ENCODE measurements at regions not wholly inside any gene's neighbourhood (a gene's known extent, or its start where the extent isn't known, plus 50 kb on each side); places are given as distances from the start of the nearest gene placed in this dataset.

DNA sequence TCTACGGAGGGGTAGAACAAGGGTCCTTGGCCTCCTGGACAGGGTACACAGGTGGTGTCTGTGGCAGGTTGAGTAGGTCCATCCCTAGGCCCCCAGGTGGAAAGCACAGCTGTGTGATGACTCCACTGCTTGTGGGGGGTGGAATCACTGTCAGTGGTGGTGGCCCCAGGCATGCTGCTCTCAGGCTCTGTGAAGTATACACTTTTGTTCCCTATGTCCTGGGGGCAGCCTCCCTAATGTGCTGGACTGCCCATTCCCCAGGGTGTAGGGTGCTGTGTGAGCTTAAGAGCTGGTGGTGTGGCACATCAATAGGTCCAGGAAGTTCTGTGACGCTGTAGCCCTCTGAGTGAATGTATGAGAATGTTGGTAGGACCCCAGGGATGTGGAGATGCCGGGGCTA lies 197.2 kb upstream of the SLC10A2 start:
- no peak overlapping the region for H3K4me3 ChIP-seq (replicated peaks in 1 of 2; ENCODE audit: low read depth in 1 of 2, low read length in 2 of 2)
- ChIA-PET RAD21 (ENCODE audit: low non-redundant PET in 1 of 2, low total read pairs in 2 of 2, uncharacterized antibody in 2 of 2, unreplicated experiment in 2 of 2) (no interaction called here), POLR2A (no interaction called here), CTCF (no interaction called here)
- H2AFZ ChIP-seq (ENCODE audit: low read depth, low read length, poor library complexity, severe bottlenecking): no peak overlapping the region
- H3K9me3 ChIP-seq (ENCODE audit: control insufficient read depth in 1 of 2, insufficient read depth in 1 of 2, low read depth in 1 of 2, low read length in 2 of 2): no peaks in the 10 kb centered on the region; a peak in 1 of 4 replicates
- no peaks in the 10 kb centered on the region for H3K9me2 ChIP-seq (ENCODE audit: insufficient read depth)
- no peaks in the 10 kb centered on the region for H3K27me3 ChIP-seq (ENCODE audit: insufficient read depth, low read length)
- no peak overlapping the region for H3K27ac ChIP-seq (ENCODE audit: low read depth, low read length)
- no peak overlapping the region for H3K4me2 ChIP-seq (ENCODE audit: low read length)
- intact Hi-C loops (cut with micrococcal nuclease): no loop called here
- no peak for TF ChIP-seq CEBPB (IDR thresholded peaks at IDR 0.05; ENCODE audit: low read depth)
- no peak for TF ChIP-seq CBX3 (IDR thresholded peaks at IDR 0.05; ENCODE audit: low read depth)
- TF ChIP-seq SIN3A (IDR thresholded peaks at IDR 0.05; ENCODE audit: low read depth): no peak
- no peak for TF ChIP-seq POLR2A (IDR thresholded peaks at IDR 0.05; ENCODE audit: borderline replicate concordance, extremely low read depth, insufficient read depth, insufficient read length)
- TF ChIP-seq POLR2AphosphoS5 (IDR thresholded peaks at IDR 0.05; ENCODE audit: low read depth, low read length): no peak
- TF ChIP-seq YY1 (IDR thresholded peaks at IDR 0.05; ENCODE audit: extremely low read depth, insufficient replicate concordance, low read depth, low read length): no peak
- no peak for TF ChIP-seq TCF7L2 (IDR thresholded peaks at IDR 0.05; ENCODE audit: borderline replicate concordance, extremely low read depth, insufficient read depth, insufficient read length)
- TF ChIP-seq EGR1 (IDR thresholded peaks at IDR 0.05; ENCODE audit: low read depth): no peak
- TF ChIP-seq SRF (IDR thresholded peaks at IDR 0.05; ENCODE audit: low read depth): no peak
- no peak for TF ChIP-seq SP1 (IDR thresholded peaks at IDR 0.05; ENCODE audit: low read depth)
- TF ChIP-seq RAD21 (IDR thresholded peaks at IDR 0.05; ENCODE audit: low read depth): no peak
- TF ChIP-seq EZH2 (IDR thresholded peaks at IDR 0.05): no peak
- no peak for TF ChIP-seq FOSL1 (IDR thresholded peaks at IDR 0.05; ENCODE audit: low read depth)
- TF ChIP-seq, protein P1, sequence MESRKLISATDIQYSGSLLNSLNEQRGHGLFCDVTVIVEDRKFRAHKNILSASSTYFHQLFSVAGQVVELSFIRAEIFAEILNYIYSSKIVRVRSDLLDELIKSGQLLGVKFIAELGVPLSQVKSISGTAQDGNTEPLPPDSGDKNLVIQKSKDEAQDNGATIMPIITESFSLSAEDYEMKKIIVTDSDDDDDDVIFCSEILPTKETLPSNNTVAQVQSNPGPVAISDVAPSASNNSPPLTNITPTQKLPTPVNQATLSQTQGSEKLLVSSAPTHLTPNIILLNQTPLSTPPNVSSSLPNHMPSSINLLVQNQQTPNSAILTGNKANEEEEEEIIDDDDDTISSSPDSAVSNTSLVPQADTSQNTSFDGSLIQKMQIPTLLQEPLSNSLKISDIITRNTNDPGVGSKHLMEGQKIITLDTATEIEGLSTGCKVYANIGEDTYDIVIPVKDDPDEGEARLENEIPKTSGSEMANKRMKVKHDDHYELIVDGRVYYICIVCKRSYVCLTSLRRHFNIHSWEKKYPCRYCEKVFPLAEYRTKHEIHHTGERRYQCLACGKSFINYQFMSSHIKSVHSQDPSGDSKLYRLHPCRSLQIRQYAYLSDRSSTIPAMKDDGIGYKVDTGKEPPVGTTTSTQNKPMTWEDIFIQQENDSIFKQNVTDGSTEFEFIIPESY (IDR thresholded peaks at IDR 0.05; ENCODE audit: extremely low read depth, insufficient replicate concordance, low read length): no peak
- no peak for TF ChIP-seq ELF1 (IDR thresholded peaks at IDR 0.05; ENCODE audit: borderline replicate concordance, low read depth)
- no peak for TF ChIP-seq EZH2phosphoT487 (IDR thresholded peaks at IDR 0.05; ENCODE audit: borderline replicate concordance)
- no peak for TF ChIP-seq CTCF (IDR thresholded peaks at IDR 0.05 in 2 of 3, conservative IDR thresholded peaks at IDR 0.05 in 1 of 3; ENCODE audit: borderline replicate concordance in 1 of 3, insufficient read depth in 1 of 3, low read depth in 2 of 3, low read length in 2 of 3)
- TF ChIP-seq ZFX (IDR thresholded peaks at IDR 0.05): no peak
- no peak for TF ChIP-seq ZNF274 (IDR thresholded peaks at IDR 0.05; ENCODE audit: low read depth, low read length)
- no TSS peak for BruUV-seq (replicated peaks)
- ATAC-seq (no peak), DNase-seq (ENCODE audit: low read depth, low spot score) (no peak)
- H3K9ac ChIP-seq (ENCODE audit: low read length): no peak overlapping the region
- H4K20me1 ChIP-seq (ENCODE audit: insufficient read depth): no peaks in the 10 kb centered on the region
- H3K4me1 ChIP-seq (ENCODE audit: control insufficient read depth in 1 of 2, insufficient read depth in 2 of 2, low read length in 2 of 2): no peaks in the 10 kb centered on the region
- no peaks in the 10 kb centered on the region for H3K36me3 ChIP-seq (ENCODE audit: control insufficient read depth in 1 of 2, insufficient read depth in 2 of 2, low read length in 2 of 2)
- H3K79me2 ChIP-seq (ENCODE audit: insufficient read depth, low read length): no peaks in the 10 kb centered on the region

All from HCT116 (cell line).